ENCODE measurements at regions not wholly inside any gene's neighbourhood (a gene's known extent, or its start where the extent isn't known, plus 50 kb on each side); places are given as distances from the start of the nearest gene placed in this dataset.
A peak's percentile ranks its signal among the peaks of the same experiment; 100 is the strongest.

- TF ChIP-seq BCLAF1 (IDR thresholded peaks at IDR 0.05), result no peak
- peak; percentile 93 for TF ChIP-seq ZNF264 (CRISPR knock-in tag; IDR thresholded peaks at IDR 0.05)
- peak; percentile 79 for TF ChIP-seq MTF1 (CRISPR knock-in tag; IDR thresholded peaks at IDR 0.05)
- no peak for TF ChIP-seq ELF4 (CRISPR knock-in tag; IDR thresholded peaks at IDR 0.05; ENCODE audit: borderline replicate concordance)
- no peak for TF ChIP-seq HDAC6 (IDR thresholded peaks at IDR 0.05; ENCODE audit: low read depth, low read length)
- no peak for TF ChIP-seq HCFC1 (IDR thresholded peaks at IDR 0.05; ENCODE audit: low read depth, low read length)
- TF ChIP-seq ZMAT5 (CRISPR knock-in tag; IDR thresholded peaks at IDR 0.05; ENCODE audit: borderline replicate concordance, low read depth), result no peak
- TF ChIP-seq ZKSCAN1 (IDR thresholded peaks at IDR 0.05; ENCODE audit: low read length), result no peak
- no peak for TF ChIP-seq RFX1 (IDR thresholded peaks at IDR 0.05)
- TF ChIP-seq FOXP1 (IDR thresholded peaks at IDR 0.05), result no peak
- TF ChIP-seq FOXP1 (CRISPR knock-in tag; IDR thresholded peaks at IDR 0.05), result peak; percentile 49; the same call in 1 of the 2 replicates
- no peak for TF ChIP-seq MED13 (CRISPR knock-in tag; IDR thresholded peaks at IDR 0.05)
- TF ChIP-seq ZNF749 (CRISPR knock-in tag; IDR thresholded peaks at IDR 0.05; ENCODE audit: borderline replicate concordance), result 0 out of 2 replicates have a peak, but pooled peaks have one; percentile 60
- no peak for TF ChIP-seq PAXIP1 (CRISPR knock-in tag; conservative IDR thresholded peaks at IDR 0.05)
- 0 out of 2 replicates have a peak, but pooled peaks have one; percentile 36 for TF ChIP-seq SSRP1 (CRISPR knock-in tag; IDR thresholded peaks at IDR 0.05)
- no peak for TF ChIP-seq SP1 (IDR thresholded peaks at IDR 0.05)
- TF ChIP-seq SP1 (CRISPR knock-in tag; IDR thresholded peaks at IDR 0.05), result no peak
- no peak for TF ChIP-seq ZNF850 (CRISPR knock-in tag; conservative IDR thresholded peaks at IDR 0.05)
- peak; percentile 75; the same call in 1 of the 2 replicates for TF ChIP-seq SPEN (CRISPR knock-in tag; IDR thresholded peaks at IDR 0.05; ENCODE audit: low read depth)
- no peak for TF ChIP-seq ZNF713 (CRISPR knock-in tag; IDR thresholded peaks at IDR 0.05)
- peak; percentile 95 for TF ChIP-seq ZSCAN21 (CRISPR knock-in tag; IDR thresholded peaks at IDR 0.05; ENCODE audit: borderline replicate concordance)
- no peak for TF ChIP-seq CSRNP2 (CRISPR knock-in tag; conservative IDR thresholded peaks at IDR 0.05; ENCODE audit: low read depth)
- TF ChIP-seq THAP8 (CRISPR knock-in tag; IDR thresholded peaks at IDR 0.05; ENCODE audit: borderline replicate concordance), result no peak
Observed at GRCh38 chr20:48523191-48523995, 304.4 kb downstream of the PREX1 start (continued).
